Activated B cell treated with CpG ODN at 0.5 μM for 24 hours (primary cell): ENCODE measurements at regions not wholly inside any gene's neighbourhood (a gene's known extent, or its start where the extent isn't known, plus 50 kb on each side); places are given as distances from the start of the nearest gene placed in this dataset.

ENCODE experiments used
- ATAC-seq: fragments of 200-7000 bp; cut with Tn5 transposase; one replicate; pipeline ENCODE4 v1.10.0; 2021; ENCODE audit warnings: low read depth, mild to moderate bottlenecking, moderate library complexity
- CTCF ChIA-PET: fragments of 350-600 bp; sonication (Branson Sonifier 250); formaldehyde crosslinking; loops from one replicate; lab custom pipeline; 2021; ENCODE audit warnings: antibody characterized with exemption; lab: Charles Lee
- POLR2A ChIA-PET: fragments of 350-600 bp; sonication (Branson Sonifier 250); formaldehyde crosslinking; loops from one replicate; lab custom pipeline; 2021; ENCODE audit warnings: antibody characterized with exemption; lab: Charles Lee
- DNase-seq: peaks from one replicate; pipeline ENCODE4 v3.0.0; 2022
- H3K27ac Mint-ChIP-seq: one replicate; pipeline ENCODE4 v1.8.0; 2020; ENCODE audit warnings: mixed read lengths
- H3K27me3 Mint-ChIP-seq: one replicate; pipeline ENCODE4 v1.8.0; 2021; ENCODE audit warnings: mixed read lengths
- H3K36me3 Mint-ChIP-seq: one replicate; pipeline ENCODE4 v1.8.0; 2021; ENCODE audit warnings: low read depth, mixed read lengths
- H3K4me1 Mint-ChIP-seq: one replicate; pipeline ENCODE4 v1.8.0; 2021; ENCODE audit warnings: mixed read lengths
- H3K4me3 Mint-ChIP-seq: one replicate; pipeline ENCODE4 v1.8.0; 2020; ENCODE audit warnings: mild to moderate bottlenecking, mixed read lengths
- H3K9me3 Mint-ChIP-seq: one replicate; pipeline ENCODE4 v1.8.0; 2020; ENCODE audit warnings: mixed read lengths
- intact Hi-C: fragments of 100-400 bp; cut with micrococcal nuclease; formaldehyde crosslinking; loops from one replicate; pipeline ENCODE4 v1.15.1; 2024
- TF ChIP-seq, protein P1 (sequence below): fragments of 200-600 bp; IDR thresholded peaks from one replicate; pipeline ENCODE4 v1.8.0; 2022; ENCODE audit warnings: antibody characterized with exemption, mild to moderate bottlenecking

DNA sequence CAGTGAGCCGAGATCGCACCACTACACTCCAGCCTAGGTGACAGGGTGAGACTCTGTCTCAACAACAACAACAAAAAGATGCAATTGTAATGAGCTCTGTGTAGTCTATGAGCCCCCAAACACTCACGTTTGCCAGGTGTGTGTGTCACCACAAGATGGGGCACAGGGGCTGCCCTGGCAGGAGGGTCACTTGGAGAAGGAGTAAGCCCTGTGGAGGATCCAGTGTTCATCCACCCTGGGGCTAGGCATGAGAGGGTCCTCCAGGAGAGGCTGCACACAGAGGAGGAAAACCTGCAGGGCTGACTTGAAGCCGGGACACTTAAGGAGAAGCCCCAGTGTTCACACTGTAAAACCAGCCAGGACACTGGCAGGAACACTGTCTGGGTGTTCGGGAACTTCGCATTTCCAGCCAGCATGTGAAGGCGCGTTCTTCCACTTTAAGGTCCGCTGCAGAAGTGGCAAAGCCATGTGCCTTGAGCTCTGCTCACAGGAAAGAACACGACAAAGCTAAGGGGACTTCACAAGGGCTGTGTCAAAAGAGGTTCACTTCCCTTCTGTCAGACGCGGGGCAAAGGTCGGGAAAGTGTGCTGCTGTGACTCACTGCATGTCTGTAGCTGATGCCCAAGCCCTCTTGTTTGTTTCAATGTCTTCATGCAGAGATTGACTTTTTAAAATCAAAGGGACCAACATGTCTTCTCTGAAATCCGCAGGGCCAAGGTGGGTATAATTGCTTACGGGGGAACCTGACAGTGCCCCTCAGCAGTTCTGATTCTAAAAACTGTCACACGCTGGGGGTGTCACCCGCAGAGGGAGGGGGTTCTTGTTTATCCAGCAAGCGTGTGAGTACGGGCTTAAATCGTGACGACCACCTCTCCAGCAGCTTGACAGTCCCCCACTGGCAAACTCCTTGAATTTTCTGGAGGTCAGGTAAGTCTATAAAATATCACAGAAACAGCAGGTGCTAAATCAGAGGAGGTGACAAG, 102.8 kb downstream of the RIPK4 start:
- Mint-ChIP-seq H3K9me3 (no peaks in the 10 kb centered on the region), H3K27ac (no peak overlapping the region), H3K4me3 (no peak overlapping the region), H3K27me3 (peaks cover 8% of the 10 kb centered on the region), H3K4me1 (no peaks in the 10 kb centered on the region), H3K36me3 (no peaks in the 10 kb centered on the region)
- POLR2A ChIA-PET, result no interaction called here
- ATAC-seq, result no peak
- intact Hi-C loops, result loop anchor here (10.0 kb wide), 1 partner anchor 119 kb away; no protein-coding TSS in a partner anchor
- no peak for DNase-seq
- TF ChIP-seq, protein P1, sequence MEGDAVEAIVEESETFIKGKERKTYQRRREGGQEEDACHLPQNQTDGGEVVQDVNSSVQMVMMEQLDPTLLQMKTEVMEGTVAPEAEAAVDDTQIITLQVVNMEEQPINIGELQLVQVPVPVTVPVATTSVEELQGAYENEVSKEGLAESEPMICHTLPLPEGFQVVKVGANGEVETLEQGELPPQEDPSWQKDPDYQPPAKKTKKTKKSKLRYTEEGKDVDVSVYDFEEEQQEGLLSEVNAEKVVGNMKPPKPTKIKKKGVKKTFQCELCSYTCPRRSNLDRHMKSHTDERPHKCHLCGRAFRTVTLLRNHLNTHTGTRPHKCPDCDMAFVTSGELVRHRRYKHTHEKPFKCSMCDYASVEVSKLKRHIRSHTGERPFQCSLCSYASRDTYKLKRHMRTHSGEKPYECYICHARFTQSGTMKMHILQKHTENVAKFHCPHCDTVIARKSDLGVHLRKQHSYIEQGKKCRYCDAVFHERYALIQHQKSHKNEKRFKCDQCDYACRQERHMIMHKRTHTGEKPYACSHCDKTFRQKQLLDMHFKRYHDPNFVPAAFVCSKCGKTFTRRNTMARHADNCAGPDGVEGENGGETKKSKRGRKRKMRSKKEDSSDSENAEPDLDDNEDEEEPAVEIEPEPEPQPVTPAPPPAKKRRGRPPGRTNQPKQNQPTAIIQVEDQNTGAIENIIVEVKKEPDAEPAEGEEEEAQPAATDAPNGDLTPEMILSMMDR, result no peak
- CTCF ChIA-PET, result no interaction called here

- H3K9me3 Mint-ChIP-seq, result no peaks in the 10 kb centered on the region
- no peak overlapping the region for H3K27ac Mint-ChIP-seq
- DNase-seq (no peak), ATAC-seq (no peak)
- intact Hi-C loops, result loop anchor here (10.0 kb wide), 1 partner anchor 118 kb away; no protein-coding TSS in a partner anchor
- POLR2A ChIA-PET, result no interaction called here
- H3K4me1 Mint-ChIP-seq, result no peaks in the 10 kb centered on the region
- no peaks in the 10 kb centered on the region for H3K36me3 Mint-ChIP-seq
- TF ChIP-seq, protein P1, result no peak
- CTCF ChIA-PET, result no interaction called here
- H3K4me3 Mint-ChIP-seq, result no peak overlapping the region
- H3K27me3 Mint-ChIP-seq, result peaks cover 14% of the 10 kb centered on the region
Measured at GRCh38 chr21:41662761-41663160, 104.1 kb downstream of the RIPK4 start.

- POLR2A ChIA-PET, result no interaction called here
- Mint-ChIP-seq H3K36me3 (no peaks in the 10 kb centered on the region), H3K9me3 (no peaks in the 10 kb centered on the region), H3K27me3 (peaks cover 15% of the 10 kb centered on the region), H3K4me3 (no peak overlapping the region), H3K4me1 (no peaks in the 10 kb centered on the region), H3K27ac (no peak overlapping the region)
- intact Hi-C loops, result loop anchor here (10.0 kb wide), 1 partner anchor 117 kb away; no protein-coding TSS in a partner anchor
- CTCF ChIA-PET, result no interaction called here
- TF ChIP-seq, protein P1, result no peak
- DNase-seq (no peak), ATAC-seq (no peak)
Measured at GRCh38 chr21:41662161-41662560, 104.7 kb downstream of the RIPK4 start.

GRCh38 chr21:41660748-41661147, 106.1 kb downstream of the RIPK4 start:
- POLR2A ChIA-PET, result no interaction called here
- intact Hi-C loops, result loop anchor here (10.0 kb wide), 1 partner anchor 116 kb away; no protein-coding TSS in a partner anchor
- H3K27ac Mint-ChIP-seq, result no peak overlapping the region
- DNase-seq (no peak), ATAC-seq (no peak)
- CTCF ChIA-PET, result no interaction called here
- no peak overlapping the region for H3K4me3 Mint-ChIP-seq
- peaks cover 18% of the 10 kb centered on the region for H3K27me3 Mint-ChIP-seq
- TF ChIP-seq, protein P1, result no peak
- no peaks in the 10 kb centered on the region for H3K9me3 Mint-ChIP-seq
- no peaks in the 10 kb centered on the region for H3K36me3 Mint-ChIP-seq
- H3K4me1 Mint-ChIP-seq, result no peaks in the 10 kb centered on the region
